ENCODE measurements at regions not wholly inside any gene's neighbourhood (a gene's known extent, or its start where the extent isn't known, plus 50 kb on each side); places are given as distances from the start of the nearest gene placed in this dataset.

DNA sequence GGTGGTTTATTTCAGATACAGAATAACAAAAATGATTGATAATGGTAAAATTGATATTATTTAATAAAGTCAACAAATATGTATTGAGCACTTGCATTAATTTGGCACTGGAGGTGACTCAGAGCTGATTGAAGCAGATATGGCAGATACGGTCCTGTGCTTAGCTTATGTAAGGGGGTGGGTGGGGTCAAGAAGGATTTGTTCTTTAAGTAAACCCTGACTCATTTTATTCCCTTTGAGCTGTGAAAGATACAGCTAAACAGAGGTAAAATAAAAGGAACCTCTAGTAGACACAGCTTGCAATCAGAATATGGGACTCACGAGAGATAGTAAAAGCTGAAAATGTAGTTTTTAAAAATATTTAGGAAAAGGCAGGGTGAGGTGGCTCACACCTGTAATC, 201.3 kb upstream of the CLINT1 start:
- ATAC-seq (ENCODE audit: insufficient read depth, low FRiP score) (no peak), DNase-seq (no peak)
- no peak overlapping the region for H3K4me3 ChIP-seq
- no peak overlapping the region for H3K27ac ChIP-seq (ENCODE audit: low read depth in 1 of 2, low read length in 1 of 2)
- H3K9me3 ChIP-seq (ENCODE audit: control insufficient read depth in 4 of 4, insufficient read depth in 3 of 4, low read length in 3 of 4) = no peaks in the 10 kb centered on the region
- H3K4me1 ChIP-seq (ENCODE audit: control insufficient read depth in 5 of 5, insufficient read depth in 5 of 5, low read length in 5 of 5) = peaks cover 0 to 1% (median 0%) of the 10 kb centered on the region in 5 donors
- H3K27me3 ChIP-seq (ENCODE audit: control insufficient read depth in 3 of 3, insufficient read depth in 3 of 3, low read length in 2 of 3) = no peaks in the 10 kb centered on the region
- no peak overlapping the region for H3K9ac ChIP-seq (ENCODE audit: insufficient read depth in 1 of 2, low read length in 2 of 2)
- WGBS, 2 donors = 73 to 86% methylated on average over 2 of the region's 2 CpGs
- no peaks in the 10 kb centered on the region for H3K36me3 ChIP-seq (ENCODE audit: control insufficient read depth in 4 of 4, insufficient read depth in 4 of 4, low read length in 4 of 4)
- TF ChIP-seq, protein P1, sequence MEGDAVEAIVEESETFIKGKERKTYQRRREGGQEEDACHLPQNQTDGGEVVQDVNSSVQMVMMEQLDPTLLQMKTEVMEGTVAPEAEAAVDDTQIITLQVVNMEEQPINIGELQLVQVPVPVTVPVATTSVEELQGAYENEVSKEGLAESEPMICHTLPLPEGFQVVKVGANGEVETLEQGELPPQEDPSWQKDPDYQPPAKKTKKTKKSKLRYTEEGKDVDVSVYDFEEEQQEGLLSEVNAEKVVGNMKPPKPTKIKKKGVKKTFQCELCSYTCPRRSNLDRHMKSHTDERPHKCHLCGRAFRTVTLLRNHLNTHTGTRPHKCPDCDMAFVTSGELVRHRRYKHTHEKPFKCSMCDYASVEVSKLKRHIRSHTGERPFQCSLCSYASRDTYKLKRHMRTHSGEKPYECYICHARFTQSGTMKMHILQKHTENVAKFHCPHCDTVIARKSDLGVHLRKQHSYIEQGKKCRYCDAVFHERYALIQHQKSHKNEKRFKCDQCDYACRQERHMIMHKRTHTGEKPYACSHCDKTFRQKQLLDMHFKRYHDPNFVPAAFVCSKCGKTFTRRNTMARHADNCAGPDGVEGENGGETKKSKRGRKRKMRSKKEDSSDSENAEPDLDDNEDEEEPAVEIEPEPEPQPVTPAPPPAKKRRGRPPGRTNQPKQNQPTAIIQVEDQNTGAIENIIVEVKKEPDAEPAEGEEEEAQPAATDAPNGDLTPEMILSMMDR (IDR thresholded peaks at IDR 0.05; ENCODE audit: control extremely low read depth, extremely low read depth) = no peak

DNA sequence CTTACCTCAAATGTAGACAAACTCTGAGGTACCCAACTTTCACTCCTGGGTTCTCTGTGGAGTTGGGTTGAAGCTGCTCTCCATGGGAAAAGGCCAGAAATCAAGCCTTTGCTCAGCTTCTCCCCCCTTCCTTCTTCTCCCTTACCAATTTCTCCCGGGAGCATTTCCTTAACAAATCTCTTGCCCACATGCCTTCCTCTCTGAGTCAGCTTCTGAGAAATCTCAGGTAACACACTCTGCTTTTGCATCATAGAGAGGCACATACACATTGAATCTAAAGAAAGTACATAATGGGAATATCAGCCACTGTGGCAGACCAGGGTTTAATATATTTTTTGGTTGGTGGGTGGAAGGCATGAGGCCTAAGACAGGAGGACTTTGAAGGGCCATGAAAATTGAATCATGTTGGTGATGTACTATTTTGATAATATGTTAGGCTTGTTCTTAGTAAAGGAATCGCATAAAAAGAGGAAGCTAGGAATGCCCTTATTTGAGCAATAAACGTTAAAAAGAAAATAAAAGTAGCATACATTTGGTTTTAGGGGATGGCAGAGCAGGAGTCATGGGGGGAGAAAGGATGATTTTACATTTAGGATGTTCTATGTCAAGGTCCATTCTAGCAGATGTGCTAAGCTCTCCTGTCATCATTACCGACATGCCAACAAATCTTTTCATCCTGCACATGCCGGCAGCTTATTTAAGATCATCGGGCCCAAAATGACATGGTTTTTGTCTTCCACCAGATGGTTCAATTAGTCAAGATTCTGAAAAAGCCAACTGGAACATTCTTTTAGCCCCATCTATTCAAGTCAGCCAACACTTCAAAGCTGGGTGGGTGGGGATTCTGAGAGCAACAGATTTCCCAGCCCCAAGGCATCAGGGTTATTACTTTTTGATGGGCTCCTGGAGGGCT, 199.5 kb upstream of the CLINT1 start:
- ATAC-seq (ENCODE audit: insufficient read depth, low FRiP score) (no peak), DNase-seq (no peak)
- 64 to 78% methylated on average over 6 of the region's 6 CpGs for WGBS, 2 donors
- Histone ChIP-seq H3K9ac (ENCODE audit: insufficient read depth in 1 of 2, low read length in 2 of 2) (no peak overlapping the region), H3K4me1 (ENCODE audit: control insufficient read depth in 5 of 5, insufficient read depth in 5 of 5, low read length in 5 of 5) (peaks cover 0 to 1% (median 0%) of the 10 kb centered on the region in 5 donors), H3K36me3 (ENCODE audit: control insufficient read depth in 4 of 4, insufficient read depth in 4 of 4, low read length in 4 of 4) (no peaks in the 10 kb centered on the region), H3K27me3 (ENCODE audit: control insufficient read depth in 3 of 3, insufficient read depth in 3 of 3, low read length in 2 of 3) (no peaks in the 10 kb centered on the region), H3K4me3 (no peak overlapping the region), H3K27ac (ENCODE audit: low read depth in 1 of 2, low read length in 1 of 2) (no peak overlapping the region), H3K9me3 (ENCODE audit: control insufficient read depth in 4 of 4, insufficient read depth in 3 of 4, low read length in 3 of 4) (no peaks in the 10 kb centered on the region)
- TF ChIP-seq, protein P1 (IDR thresholded peaks at IDR 0.05; ENCODE audit: control extremely low read depth, extremely low read depth) = no peak

DNA sequence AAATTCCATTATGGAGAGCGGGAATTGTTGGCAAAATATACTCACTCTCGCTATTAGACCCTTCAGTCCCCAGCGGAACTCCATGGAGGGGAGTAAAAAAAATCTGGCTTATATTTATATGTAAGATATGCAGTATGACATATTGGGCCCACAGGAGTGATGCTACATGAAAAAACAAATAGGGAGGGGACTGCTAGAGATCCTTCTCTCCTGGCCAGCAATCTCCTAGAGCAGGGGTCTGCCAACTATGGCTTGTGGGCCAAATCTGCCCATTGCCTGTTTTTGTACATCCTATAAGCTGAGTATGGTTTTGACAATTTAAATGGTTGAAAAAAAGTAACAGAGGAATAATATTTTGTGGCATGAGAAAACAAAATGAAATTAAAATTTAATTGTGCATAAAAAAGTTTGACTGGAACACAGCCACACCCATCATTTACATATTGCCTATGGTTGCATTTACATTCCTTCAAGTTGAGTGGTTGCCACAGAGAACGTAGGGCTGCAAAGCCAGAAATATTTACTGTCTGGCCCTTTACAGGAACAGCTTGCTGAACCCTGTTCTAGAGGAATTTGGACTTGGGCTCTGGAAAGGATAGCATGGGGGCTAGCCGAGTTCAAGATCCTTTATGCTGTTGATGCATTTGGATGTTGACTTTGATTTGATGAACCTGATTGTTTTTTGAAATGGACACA, 197.3 kb upstream of the CLINT1 start:
- no peak for ATAC-seq (ENCODE audit: insufficient read depth, low FRiP score)
- Histone ChIP-seq H3K4me1 (ENCODE audit: control insufficient read depth in 5 of 5, insufficient read depth in 5 of 5, low read length in 5 of 5) (no peaks in the 10 kb centered on the region), H3K4me3 (no peak overlapping the region), H3K9ac (ENCODE audit: insufficient read depth in 1 of 2, low read length in 2 of 2) (no peak overlapping the region), H3K27ac (ENCODE audit: low read depth in 1 of 2, low read length in 1 of 2) (no peak overlapping the region), H3K36me3 (ENCODE audit: control insufficient read depth in 4 of 4, insufficient read depth in 4 of 4, low read length in 4 of 4) (no peaks in the 10 kb centered on the region), H3K9me3 (ENCODE audit: control insufficient read depth in 4 of 4, insufficient read depth in 3 of 4, low read length in 3 of 4) (no peaks in the 10 kb centered on the region), H3K27me3 (ENCODE audit: control insufficient read depth in 3 of 3, insufficient read depth in 3 of 3, low read length in 2 of 3) (no peaks in the 10 kb centered on the region)
- TF ChIP-seq, protein P1 (IDR thresholded peaks at IDR 0.05; ENCODE audit: control extremely low read depth, extremely low read depth) = no peak
- WGBS, 2 donors = 83 to 87% methylated on average over 5 of the region's 5 CpGs
- DNase-seq = no peak

Data from lung (tissue), 11 donors.